ENCODE measurements at regions not wholly inside any gene's neighbourhood (a gene's known extent, or its start where the extent isn't known, plus 50 kb on each side); places are given as distances from the start of the nearest gene placed in this dataset.

DNA sequence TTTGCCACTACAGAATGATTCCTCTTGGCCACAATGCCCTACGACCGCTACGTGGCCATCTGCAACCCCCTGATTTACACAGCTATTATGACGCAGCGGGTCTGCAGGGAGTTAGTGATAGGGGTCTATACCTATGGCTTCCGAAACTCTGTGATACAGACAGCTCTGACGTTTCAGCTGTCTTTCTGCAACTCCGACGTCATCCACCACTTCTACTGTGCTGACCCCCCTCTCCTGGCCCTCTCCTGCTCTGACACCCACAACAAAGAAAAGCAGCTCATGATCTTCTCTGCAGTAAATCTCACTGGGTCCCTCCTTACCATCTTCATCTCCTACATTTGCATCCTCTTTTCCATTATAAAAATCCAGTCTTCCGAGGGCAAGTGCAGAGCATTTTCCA, 52.3 kb upstream of the OR5P2 start:
- no peak for DNase-seq (ENCODE audit: low read depth)
- no peak overlapping the region for H3K4me3 ChIP-seq (ENCODE audit: low read depth, low read length)
- no peak for TF ChIP-seq CTCF (conservative IDR thresholded peaks at IDR 0.05; ENCODE audit: low read depth, low read length)

All from epithelial cell of proximal tubule (primary cell).